AG20443 (cell line): ENCODE measurements at regions not wholly inside any gene's neighbourhood (a gene's known extent, or its start where the extent isn't known, plus 50 kb on each side); places are given as distances from the start of the nearest gene placed in this dataset.
"Not testable (repeated sequence)": the region's sequence is repeated elsewhere in the genome, so short reads cannot be mapped to it uniquely, and the experiment has no call there.

Experiments
- DNase-seq: peaks from one replicate; pipeline ENCODE4 v3.0.0; 2012; ENCODE audit warnings: low spot score, mixed read lengths

DNA sequence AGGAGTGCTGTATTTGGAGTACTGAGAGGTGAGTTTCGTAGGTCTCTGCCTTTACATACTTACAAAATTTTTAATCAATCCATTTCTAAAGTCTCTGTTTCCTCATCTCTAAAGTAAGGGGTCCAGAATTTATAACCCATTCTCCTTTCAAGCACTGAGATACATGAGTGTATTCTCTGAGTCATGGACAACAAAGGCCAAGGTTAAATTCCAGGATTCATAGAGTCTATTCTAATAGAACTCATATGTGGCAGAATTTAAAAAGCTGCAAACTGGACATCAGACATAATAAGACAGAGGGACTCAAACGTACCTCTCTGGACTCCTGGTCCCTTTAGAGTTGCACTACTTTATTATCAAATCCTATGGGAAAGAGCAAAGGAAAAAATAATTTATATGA lies 112.5 kb upstream of the SLIT3 start:
- peak; percentile 24 for DNase-seq

DNA sequence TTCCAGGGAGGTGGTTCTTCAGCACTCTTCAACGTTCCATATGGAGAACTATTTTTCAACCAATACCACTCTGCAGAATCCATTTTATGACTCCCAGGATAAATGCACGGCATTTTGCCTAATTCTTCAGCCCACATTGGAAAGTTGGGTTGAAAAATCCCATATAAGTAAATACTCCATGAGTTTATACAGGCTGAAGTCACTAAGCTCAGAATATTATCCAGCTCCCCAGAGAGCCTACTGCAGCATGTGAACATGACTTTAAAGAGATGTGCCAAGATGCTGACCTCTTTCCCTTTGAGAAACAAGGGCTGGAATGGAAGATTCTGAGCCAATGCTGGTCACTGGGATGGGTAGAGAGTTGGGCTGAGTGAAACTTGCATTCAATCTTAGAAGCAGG lies 111.9 kb upstream of the SLIT3 start:
- no peak for DNase-seq

DNA sequence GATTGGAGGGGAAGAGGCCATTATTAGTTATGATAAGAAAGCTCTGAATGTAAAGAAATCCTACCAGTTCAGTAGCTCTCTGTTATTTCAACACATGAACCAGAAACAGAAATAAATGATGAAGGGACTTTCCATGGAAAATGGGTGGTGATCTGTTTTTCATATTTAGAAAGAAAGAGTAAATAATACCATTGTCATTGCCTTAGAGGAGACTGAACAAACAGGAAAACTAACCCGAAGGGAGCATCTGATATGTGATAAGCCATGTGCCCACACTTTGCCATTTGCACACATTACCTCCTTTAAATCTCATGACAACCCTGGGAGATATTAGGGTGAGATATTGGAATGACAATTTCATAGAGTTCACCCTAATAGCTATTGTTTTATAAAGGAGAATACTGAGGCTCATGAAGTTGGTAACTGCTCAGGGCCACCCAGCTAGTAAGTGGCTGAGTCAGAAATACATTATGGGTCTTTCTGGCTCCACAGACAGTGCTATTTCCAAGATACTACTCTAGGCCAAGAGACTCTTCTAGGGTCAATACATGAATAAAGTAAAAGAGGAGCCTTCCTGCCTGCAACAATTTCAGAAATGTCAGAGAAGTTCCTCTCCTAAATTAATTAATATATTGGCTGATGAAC lies 111.0 kb upstream of the SLIT3 start:
- DNase-seq = no peak

DNA sequence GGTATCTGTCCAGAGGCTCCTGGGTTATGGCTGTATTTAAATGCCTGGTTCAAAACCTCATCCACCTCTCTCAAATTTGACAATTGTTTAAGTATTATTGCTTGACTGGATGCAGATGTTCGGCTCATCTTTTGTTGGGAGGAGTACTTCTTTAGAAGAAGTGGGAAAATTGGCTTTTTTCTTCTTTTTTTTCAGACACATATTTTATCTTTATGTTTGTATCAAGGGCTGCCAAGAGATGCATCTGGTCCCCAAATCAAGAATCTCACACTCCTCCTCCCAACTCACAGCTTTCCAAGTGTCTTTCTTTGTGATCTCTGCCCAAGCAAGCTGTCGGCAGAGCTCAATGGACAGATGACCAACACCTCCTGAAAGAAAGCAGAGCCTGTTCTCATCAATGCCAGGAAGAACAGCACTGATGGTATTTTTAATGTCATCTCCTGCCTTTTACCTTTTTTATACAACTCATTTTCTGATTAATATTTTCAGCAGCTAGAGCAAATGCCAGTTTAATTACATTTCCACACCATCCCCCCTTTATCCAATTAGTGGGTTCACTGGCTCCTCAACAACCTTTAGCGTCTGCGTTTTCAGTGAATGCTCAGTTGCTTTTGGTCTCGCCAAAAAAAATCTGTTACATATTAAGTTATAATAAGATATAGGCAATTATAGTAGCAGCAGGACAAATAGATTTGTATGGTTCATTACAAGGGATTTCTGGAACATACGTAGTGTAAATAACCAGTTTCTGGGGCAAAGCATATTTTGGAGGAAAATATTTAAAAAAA lies 110.3 kb upstream of the SLIT3 start:
- DNase-seq = no peak

DNA sequence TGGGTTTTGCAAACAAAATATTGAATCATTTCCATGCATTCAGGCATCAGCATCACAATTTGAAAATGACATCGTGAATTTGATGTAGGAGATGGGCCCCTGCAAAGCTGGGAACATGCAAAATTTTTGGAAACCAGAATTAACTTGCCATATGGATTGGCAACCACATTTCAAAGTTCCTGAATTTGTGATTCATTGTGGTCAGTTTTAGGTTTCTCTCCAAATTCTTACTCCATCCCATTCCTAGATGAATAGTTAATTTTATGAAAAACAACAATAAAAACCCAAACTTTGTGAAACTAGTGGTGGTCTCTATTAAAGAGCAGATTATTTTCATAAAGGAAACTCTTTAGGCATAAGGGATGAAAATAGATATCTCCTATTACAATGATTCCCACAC lies 107.8 kb upstream of the SLIT3 start:
- peak; percentile 45 for DNase-seq

DNA sequence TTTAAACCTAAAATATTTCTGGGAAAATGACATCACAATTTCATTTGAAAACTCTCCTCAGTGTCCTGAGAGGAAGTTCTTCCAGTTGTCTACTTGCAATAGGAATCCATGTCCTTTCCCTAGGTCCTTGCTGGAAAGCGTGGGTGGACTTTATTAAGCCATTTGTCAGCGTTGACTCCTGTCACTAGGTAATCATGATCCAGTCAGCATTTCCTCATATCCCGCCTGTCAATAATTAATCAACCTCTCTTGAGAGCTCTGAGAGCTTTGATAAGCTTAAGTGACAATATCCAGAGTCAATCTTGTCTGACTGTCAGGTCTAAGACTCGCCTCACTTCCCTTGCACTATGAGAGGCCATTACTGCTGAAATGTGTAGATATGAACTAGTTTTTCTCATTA lies 107.2 kb upstream of the SLIT3 start:
- DNase-seq = no peak

DNA sequence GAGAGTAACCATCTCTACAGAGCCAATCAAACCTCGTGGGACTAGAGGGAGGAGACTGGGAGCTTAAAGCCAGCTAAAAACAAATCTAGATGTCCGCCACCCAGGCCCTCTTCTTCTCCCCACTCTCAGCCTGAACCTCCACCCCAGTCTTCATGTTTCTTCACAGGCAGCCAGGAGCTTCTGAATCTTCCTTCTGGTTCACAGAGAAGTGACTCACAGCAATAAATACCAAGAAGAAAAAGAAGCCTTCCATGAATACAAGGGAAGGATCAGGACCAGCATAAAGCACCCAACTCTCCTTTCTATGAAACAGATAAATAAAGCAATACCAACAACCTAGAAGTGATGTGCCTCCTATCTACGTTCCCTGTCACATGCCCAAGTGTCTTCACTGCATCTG lies 103.3 kb upstream of the SLIT3 start:
- peak; percentile 38 for DNase-seq

DNA sequence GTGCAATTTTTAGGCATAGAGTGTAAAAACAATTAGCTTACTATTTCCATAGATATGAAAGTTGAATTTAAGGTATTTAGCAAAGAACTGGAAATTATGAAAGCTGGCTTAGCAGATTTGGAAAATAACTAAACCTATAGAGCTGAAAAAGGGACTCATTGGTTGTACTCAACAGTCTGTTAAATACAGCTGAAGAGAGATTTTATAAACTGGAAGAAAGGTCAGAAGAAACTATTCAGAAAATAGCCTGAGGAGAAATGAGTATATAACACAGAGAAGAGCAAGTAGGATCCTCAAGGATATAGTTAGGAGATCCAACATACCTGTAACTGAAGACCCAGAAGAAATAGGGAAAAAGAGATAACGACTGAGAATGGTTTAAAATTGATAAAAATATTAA lies 97.6 kb upstream of the SLIT3 start:
- no peak for DNase-seq

DNA sequence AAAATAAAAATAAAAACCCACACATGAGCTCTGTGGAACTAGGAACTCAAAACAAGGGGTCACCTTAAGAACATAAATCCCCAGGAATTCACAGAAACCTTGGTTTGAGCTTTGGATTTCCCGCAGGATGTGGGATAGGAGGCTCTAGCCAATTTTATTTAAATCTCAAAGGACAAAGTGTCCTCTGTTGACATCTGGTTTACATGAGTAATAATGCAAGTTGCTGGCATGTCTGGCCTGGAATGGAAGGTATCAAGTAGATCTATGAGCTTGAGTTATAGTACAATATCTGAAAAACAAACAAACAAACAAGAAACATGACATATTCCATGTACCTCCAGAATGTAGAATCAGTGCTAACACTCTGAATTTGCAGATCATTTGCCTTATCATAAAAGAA lies 94.2 kb upstream of the SLIT3 start:
- DNase-seq = no peak

DNA sequence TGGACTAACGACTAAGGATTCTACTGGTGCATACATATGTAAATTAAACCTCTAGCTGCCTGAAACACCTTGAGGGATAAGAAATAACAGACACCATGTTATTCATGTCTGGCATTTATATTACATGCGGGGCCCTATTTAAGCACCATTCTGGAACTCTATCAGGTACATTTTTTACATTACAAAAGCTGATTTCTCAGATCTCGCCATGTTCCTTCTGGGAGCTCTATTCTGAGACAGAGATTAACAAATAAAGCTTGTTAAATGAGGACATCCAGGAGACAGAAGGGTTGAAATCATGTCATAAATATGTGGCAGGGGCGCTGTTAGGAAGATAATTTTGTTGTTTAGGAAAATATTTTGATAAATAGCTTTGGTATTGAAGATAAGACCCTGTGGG lies 93.4 kb upstream of the SLIT3 start:
- DNase-seq = no peak

DNA sequence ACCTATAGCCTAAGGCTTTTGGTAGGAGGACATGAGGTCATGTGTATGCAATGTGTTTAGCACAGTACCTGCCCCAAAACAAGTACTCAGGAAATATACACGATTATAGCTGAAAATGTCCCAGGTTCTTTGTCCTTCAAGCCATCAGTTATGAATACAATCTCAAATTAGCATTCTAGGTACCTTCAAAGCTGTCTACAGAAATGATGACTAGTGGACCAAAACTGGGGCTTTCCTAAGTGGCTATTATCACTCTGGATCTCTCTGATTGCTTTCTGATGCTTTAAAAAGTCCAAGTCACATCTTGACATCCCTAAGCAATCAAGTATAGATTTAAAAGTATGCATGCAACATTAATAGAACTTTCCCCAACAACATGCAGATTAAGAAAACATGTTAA lies 93.0 kb upstream of the SLIT3 start:
- DNase-seq = no peak

DNA sequence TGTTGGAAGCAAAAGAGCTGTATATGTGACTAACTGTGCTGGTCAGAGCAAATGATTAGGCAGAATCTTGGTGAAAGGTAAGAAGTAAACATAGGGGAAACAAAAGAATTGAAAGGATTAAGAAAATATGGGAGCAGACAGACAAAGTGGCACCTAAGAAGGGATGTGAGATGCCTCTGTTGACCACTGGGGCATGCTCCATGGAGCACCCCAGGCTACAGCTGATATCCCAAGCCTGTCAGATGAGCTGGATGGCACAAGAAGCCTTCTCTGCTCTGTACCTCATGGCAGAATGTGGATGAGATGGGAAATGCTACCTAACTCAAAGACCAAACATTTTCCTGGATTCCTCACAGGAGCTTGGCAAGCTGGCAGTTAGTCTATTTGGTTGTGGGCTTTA lies 89.3 kb upstream of the SLIT3 start:
- DNase-seq = no peak

DNA sequence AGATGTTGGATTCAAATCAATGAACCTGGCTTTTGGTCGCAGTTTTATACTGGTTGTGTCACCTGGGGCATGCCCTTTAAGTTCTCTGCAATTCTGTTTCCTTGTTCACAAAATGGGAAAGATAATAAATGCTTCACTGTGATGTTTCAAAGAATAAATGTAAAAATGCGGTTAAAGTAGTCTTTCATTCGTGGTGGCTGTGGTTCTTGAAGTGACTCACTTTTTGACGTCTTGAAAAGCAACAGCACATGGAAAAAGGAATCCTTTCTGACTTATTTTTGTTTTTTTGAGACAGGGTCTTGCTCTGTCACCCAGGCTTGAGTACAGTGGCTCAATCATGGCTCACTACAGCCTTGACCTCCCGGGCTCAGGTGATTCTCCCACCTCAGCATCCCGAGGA lies 88.4 kb upstream of the SLIT3 start:
- no peak for DNase-seq

DNA sequence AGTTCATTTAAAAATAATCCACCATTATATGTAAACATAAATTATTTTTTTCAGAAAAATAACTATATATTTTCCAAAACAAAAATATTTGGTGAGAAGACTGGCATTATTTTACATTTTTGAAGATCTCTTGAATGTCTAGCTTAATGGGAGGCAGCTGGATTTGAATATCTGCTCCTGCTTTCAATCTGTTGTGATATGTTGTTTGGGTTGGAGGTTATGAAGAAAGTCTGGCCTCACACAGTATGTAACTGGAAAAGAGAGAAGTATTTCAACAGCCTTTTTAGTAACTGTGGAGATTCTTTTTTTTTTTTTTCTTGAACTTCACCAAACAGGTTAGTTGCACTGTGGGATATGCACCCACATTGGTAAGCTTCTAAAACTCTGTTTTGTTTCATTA lies 84.7 kb upstream of the SLIT3 start:
- no peak for DNase-seq

DNA sequence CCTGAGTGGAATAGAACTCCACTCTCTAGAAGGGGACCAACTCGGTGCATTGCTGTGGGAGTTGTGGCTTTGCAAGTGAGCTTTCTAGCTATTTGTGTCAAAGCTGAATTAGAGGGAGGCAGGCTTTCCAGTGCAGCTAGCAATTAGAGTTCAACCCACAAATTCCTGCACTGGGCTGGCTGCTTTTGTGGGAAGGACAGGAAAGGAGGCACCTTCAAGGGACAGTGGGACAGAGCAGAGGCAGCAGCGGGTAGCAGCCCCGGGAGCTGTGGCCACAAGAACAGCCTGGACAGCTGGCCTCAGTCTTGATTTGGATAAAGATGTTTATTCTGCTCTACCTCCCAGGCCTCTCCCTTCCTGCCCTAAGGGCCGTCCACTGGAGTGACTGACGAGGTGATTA lies 83.7 kb upstream of the SLIT3 start:
- peak; percentile 31 for DNase-seq

DNA sequence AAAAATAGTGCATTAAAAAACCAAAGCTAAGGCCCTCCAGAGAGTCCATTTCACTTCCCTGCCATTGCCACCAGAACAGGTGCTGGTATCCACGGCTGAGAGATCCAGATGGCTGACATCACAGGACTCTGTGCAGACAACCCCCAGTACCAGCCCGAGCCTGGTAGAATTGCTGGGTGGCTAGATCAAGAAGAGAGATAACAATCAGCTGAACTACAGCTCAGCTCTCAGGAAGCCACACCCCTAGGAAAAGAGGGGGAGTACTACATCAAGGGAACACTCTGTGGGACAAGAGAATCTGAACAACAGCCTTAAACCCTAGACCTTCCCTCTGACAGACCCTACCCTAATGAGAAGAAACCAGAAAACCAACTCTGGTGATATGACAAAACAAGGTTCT lies 73.8 kb upstream of the SLIT3 start:
- DNase-seq = no peak

DNA sequence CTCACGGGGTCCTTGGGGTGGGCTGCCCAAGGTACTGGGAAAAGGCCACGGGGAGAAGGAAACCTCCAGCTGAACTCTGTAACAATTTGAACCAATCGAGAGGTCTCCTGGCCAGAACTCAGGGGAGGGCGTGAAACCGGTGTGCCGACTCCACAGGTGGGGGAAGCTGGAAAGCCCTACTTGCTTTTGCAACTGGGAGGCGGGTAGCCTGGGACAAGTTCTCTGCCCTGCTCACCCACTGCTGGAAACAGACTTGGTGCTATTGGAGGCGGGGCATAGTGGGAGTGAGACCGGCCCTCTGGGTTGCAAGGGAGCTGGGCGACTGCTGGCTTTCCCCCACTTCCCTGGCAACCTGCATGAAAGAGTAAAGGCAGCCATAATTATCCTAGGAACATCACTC lies 73.2 kb upstream of the SLIT3 start:
- DNase-seq = no peak

DNA sequence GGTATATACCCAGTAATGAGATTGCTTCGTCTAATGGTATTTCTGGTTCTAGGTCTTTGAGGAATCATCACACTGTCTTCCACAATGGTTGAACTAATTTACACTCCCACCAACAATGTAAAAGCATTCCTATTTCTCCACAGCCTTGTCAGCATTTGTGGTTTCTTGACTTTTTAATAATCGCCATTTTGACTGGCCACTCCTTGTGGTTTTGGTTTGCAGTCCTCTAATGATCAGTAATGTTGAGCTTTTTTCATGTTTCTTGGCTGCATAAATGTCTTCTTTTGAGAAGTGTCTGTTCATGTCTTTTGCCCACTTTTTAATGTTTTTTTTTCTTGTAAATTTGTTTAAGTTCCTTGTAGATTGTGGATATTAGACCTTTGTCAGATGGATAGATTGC lies 70.9 kb upstream of the SLIT3 start:
- not testable (repeated sequence) for DNase-seq

DNA sequence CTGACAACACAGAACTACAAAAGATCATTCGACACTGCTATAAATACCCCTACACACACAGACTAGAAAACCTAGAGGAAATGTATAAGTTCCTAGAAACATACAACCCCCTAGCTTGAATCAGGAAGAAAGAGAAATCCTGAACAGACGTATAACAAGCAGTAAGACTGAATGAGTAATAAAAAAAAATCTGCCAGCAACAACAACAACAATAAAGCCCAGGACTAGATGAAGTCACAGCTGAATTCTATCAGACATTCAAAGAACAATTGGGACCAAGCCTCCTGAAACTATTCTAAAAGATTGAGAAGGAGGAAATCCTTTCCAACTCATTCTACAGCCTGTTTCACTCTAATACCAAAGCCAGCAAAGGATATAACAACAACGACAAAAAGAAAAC lies 68.2 kb upstream of the SLIT3 start:
- DNase-seq = no peak

DNA sequence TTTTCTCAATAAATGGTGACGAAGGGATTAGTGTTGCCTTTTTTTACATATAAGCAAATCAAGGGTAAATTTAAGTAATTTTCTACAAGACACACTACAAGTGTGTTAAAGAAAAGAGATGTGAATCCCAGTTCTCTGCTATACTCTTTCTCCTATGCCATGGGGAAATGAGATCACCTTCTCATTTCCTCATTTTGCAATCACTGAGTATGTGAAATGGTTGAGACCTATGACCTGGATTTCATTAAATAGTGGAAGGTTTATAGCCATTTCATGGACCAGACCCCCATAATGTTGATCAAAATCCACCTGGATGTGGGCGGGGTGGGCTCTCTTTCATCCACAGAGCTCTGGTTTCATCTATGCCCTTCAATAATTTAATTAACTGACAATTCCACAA lies 66.9 kb upstream of the SLIT3 start:
- DNase-seq = peak; percentile 6

DNA sequence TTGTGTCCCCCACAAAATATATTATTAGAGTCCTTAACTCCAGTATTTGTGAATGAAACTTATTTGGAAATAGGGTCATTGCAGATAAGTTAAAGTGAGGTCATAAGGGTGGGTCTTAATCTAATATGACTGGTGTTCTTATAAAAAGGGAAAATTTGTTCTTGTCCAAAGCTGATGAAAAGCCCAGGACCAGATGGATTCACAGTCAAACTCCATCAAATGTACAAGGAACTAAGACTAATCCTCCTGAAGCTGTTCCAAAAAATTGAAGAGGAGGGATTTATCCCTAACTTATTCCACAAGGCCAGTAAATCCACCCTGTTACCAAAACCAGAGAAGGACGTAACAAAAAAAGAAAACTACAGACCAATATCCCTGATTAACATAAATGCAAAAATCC lies 56.4 kb upstream of the SLIT3 start:
- DNase-seq = no peak

DNA sequence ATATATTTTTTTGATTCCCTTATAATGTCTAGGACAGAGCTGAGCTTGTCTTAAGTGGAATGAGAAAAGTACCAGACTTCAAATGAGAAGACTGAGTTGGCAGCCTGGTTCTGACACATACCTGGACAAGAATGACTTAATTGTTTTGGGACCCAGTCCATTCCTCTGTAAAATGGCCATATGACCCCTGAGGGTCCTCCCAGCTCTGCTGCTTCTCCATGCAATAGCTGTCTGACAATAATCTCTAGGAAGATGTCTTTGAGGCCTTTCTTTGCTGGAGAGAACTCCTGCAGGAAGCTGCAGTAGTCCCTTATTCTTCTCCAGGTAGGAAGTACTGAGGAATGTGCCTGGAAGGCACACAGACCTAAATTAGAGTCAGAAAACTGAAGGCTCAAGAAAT lies 55.9 kb upstream of the SLIT3 start:
- DNase-seq = no peak

DNA sequence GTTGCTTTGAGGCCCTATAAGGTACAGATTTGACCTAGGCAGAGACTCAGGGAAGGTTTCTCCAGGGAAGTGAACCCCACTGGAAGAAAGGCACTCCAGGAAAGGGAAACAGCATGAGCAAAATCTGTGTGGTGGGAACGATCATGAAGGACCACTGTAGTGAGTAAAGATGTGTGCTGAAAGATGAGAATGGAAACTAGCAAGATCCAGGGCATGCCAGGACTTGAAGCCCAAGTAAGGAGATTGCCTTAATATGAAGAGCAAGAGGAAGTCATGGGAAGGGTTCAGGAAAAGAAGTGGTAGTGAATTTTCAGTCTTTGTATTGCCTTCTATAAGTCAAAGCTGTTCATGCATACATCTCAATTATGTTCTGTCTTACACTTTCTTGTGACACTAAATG lies 55.2 kb upstream of the SLIT3 start:
- no peak for DNase-seq

DNA sequence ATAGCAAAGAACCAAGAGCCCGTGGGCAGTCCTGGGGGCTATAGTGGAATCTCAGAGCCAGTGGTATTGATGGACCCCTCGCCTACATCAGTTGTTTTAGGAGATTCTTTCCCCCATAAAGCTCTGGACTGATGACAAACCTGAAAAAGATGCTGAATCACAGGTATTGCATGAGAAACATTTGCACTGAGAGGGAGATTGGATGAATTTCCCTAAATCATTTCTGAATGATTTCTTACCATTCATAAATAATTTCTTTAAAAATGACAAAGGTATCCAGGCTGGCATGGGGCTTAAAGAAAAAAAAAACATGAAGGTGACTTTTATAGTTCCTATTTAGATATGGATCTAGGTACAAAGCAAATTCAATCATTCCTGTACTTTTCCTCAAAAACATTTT lies 54.0 kb upstream of the SLIT3 start:
- DNase-seq = no peak
